Fibroblast of pulmonary artery (primary cell): ENCODE measurements at regions not wholly inside any gene's neighbourhood (a gene's known extent, or its start where the extent isn't known, plus 50 kb on each side); places are given as distances from the start of the nearest gene placed in this dataset.

Source experiments
- DNase-seq: peaks from one replicate; pipeline ENCODE4 v3.0.0-alpha.2; 2010; ENCODE audit warnings: low read depth
- H3K4me3 ChIP-seq: replicated peaks from 2 replicates; pipeline ENCODE4 v1.5.1; 2011; ENCODE audit warnings: low read depth, mild to moderate bottlenecking, control low read depth, low read length, moderate library complexity
- CTCF ChIP-seq: IDR thresholded peaks from 2 replicates; pipeline ENCODE4 v1.5.1; 2011; ENCODE audit warnings: mild to moderate bottlenecking, control low read depth, low read length, inconsistent platforms; ENCODE audit errors: missing control alignments

GRCh38 chr6:4322846-4323309 lies 187.5 kb upstream of the ECI2 start:
- H3K4me3 ChIP-seq = no peak overlapping the region
- no peak for TF ChIP-seq CTCF
- peak; percentile 69 for DNase-seq

- H3K4me3 ChIP-seq = no peak overlapping the region
- no peak for TF ChIP-seq CTCF
- DNase-seq = no peak
Observed at GRCh38 chr6:4322134-4322845, 186.9 kb upstream of the ECI2 start.

- TF ChIP-seq CTCF = no peak
- no peak overlapping the region for H3K4me3 ChIP-seq
- DNase-seq = peak; percentile 95
Observed at GRCh38 chr6:4320860-4321259, 185.5 kb upstream of the ECI2 start.

GRCh38 chr6:4319981-4320683 lies 184.8 kb upstream of the ECI2 start:
- no peak for TF ChIP-seq CTCF
- peak; percentile 85 for DNase-seq
- no peak overlapping the region for H3K4me3 ChIP-seq

GRCh38 chr6:4318321-4318720 lies 182.9 kb upstream of the ECI2 start:
- no peak for TF ChIP-seq CTCF
- no peak overlapping the region for H3K4me3 ChIP-seq
- DNase-seq = no peak

- H3K4me3 ChIP-seq = no peak overlapping the region
- no peak for TF ChIP-seq CTCF
- DNase-seq = peak; percentile 91
Observed at GRCh38 chr6:4316867-4317400, 181.6 kb upstream of the ECI2 start.
